Islet of Langerhans (tissue), 1 donor: ENCODE measurements at regions not wholly inside any gene's neighbourhood (a gene's known extent, or its start where the extent isn't known, plus 50 kb on each side); places are given as distances from the start of the nearest gene placed in this dataset.

ENCODE experiments used
- FAIRE-seq: peaks from one replicate; lab custom pipeline; 2011; peaks lifted over from hg19 to GRCh38; lab: Jason Lieb, UNC

DNA sequence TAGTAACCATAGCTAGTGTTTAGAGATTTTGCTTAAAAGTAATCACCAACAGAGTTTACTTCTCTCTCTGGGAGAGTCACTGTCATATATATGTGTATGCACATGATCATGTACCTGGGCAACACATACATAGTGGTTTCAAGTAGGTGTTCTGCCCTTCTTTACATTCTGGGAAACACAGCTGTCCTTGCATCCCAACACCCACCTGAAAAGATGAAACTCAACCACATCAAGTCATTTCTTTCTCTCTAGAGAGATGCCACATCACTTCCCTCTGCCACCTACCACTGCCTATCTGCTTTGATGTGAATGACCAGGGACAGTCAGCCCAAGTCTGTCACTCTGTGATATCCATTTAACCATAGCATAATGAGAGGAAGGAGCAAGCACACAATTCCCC, 155.8 kb upstream of the GADL1 start:
- no peak for FAIRE-seq

DNA sequence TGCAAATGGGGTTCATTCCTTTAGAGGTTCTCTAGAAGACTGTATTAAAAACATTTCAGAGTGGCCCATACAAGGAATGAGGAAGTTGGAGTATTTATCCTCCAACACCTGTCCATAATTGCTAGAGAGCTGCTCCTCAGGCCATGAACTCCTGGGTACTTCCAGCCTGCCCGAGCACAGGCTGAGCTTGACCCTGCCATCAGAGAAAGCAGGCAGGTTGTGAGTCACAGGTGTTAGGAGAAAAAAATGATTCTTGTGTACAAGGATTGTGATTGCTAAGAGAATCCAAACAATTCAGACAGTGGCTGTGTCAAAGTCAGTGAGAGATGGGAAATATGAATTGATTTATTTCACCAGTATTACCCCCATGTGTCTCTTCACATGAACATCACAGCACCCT, 156.8 kb upstream of the GADL1 start:
- FAIRE-seq, result no peak

DNA sequence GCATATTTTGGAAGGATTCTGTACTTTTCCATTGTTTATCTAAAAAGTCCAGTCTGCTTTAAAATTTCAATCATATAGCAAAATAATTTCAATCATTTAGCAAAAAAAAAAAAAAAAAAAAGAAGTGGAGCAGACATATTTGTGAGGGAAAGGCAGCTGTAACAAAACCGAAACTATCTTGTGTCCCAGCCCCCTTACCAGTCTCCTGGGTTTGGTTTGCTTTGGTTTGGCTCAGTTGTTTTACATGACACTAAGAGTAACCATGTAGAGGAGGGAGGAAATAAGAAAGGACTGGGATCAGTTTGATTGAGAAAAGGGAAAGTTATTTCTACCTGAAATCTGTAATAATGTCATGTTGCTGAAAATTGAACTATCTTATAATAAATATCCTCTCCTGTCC, 158.8 kb upstream of the GADL1 start:
- no peak for FAIRE-seq

- no peak for FAIRE-seq
These were observed 159.6 kb upstream of the GADL1 start for GRCh38 chr3:31054032-31054431.

GRCh38 chr3:31055757-31056156, 161.3 kb upstream of the GADL1 start:
- FAIRE-seq, result no peak

DNA sequence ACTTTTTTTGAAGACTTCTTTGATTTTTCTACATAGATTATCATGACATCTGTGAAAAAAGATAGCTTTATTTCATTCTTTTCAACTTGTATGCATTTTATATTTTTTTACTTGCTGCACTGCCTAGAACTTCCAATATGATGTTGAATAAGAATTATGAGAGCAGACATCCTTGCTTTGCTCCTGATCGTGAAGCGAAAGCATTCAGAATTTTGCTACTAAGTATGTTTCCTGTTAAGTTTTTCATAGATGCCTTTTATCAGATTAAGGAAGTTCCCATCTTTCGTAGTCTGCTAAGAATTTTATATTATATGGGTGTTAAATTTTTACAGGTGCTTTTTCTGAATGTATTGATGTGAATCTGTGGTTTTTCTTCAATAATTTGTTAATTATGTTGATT, 163.4 kb upstream of the GADL1 start:
- FAIRE-seq, result no peak

- FAIRE-seq, result peak; percentile 88
These were observed 169.6 kb upstream of the GADL1 start for GRCh38 chr3:31064021-31064420.

DNA sequence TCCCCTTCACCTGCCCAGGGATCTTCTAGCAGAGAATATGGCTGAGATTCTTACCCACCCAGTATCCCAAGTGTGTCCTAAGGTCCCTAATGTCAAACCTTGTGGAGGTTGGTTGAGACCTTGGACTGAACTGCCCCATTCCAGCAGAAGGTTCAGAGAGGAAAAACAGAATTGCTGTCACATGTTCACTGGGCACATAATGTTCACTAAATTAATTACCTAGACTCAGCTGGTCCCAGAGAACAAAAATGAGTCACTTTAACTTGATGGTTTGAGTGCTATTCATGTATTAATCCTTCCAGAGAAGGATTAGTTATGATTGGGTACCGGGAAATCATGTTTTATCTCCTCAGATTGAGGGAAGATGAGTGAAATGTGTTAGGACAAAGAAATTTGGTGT, 171.3 kb upstream of the GADL1 start:
- FAIRE-seq, result no peak

GRCh38 chr3:31067004-31067403, 172.5 kb upstream of the GADL1 start:
- FAIRE-seq, result no peak

DNA sequence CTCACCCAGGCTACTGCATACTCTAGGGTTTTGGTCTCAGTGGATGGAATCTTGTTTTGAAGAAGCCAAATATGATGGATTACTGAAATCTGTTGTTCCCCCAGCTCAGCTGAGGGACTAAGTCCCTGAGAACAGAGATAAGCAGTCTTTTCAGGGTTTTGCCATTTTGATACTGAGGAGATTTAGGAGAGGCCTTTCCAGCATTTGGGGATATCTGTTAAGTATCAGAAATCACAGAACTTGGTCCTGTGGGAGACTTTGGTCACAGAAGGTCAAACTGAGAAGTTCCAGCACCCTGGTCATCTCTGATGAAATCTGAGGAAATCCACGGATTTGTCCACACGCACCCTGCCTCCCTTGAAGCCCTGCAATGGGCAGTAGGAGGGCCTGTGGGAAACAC, 181.0 kb upstream of the GADL1 start:
- no peak for FAIRE-seq

- FAIRE-seq, result no peak
These were observed 181.4 kb upstream of the GADL1 start for GRCh38 chr3:31075876-31076275.

GRCh38 chr3:31077021-31077601, 182.7 kb upstream of the GADL1 start:
- FAIRE-seq, result no peak

DNA sequence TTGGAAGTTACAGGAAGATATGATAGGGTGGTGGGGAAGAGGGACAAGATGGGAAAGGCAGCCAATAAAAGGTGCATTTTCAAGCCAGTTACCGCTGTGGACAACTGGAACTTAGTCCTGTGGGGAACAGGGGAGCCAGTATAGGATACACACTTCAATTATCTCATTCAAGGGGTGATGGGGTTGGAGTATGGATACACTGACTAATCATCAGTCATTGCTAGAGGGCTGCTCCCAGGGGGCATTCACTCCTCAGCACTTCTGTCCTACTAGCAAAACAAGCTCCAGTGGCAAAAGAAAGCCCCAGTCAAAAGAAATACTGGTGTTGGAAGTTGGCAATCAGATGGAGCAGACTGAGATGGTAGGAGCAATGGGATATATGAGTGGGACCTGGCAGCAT, 183.4 kb upstream of the GADL1 start:
- FAIRE-seq, result no peak

- FAIRE-seq, result no peak
These were observed 185.2 kb upstream of the GADL1 start for GRCh38 chr3:31079689-31080088.

DNA sequence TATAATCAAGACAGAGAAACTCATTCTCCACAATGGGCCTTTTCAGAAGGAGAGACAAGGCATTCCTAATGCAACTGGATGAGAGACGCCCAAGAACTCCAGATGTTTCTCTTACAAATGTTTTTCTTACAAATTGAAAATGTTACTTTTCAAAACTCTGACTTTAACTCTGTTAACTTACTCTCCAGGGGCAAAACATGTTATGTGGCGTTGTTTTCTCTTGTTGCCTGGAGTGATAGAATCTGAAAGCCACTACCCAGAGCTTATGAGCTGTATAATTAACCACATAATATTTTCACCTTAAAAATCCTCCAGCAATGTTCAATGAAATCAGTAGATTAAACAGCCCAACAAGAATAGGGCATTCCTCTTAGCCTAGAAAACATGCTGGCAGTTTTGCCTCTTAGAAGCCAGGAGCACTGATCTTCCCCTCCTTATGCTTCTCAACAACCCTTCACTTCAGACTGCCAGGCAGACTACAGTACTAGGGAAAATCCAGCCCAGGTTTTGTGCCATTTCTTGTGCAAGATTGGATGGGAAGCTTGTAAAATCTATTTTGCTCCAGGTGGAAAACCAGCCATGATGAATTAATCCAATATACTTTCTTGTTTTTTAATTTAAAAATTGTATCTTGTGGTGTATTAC, 186.7 kb upstream of the GADL1 start:
- no peak for FAIRE-seq

DNA sequence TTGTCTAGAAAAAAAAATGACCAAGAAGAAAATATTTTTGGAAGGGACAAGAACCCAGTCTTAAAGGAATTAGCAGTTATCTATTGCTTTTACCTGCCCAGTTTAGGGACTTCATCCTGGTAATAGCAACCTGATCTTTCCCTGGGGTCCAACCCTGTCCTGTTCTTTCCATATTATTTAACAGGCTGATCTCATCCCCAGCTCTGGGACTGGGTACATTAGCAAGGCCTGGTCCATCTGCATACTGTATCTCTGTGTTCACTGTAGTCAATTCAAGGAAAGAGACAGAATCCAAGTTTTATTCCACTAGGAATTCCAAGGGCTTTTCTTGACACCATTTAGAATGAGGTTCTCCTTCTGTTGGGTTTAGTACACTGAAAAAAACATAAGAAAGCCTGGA, 191.7 kb upstream of the GADL1 start:
- FAIRE-seq, result no peak

GRCh38 chr3:31086698-31087097, 192.2 kb upstream of the GADL1 start:
- no peak for FAIRE-seq

- no peak for FAIRE-seq
These were observed 197.3 kb upstream of the GADL1 start for GRCh38 chr3:31091748-31092147.

DNA sequence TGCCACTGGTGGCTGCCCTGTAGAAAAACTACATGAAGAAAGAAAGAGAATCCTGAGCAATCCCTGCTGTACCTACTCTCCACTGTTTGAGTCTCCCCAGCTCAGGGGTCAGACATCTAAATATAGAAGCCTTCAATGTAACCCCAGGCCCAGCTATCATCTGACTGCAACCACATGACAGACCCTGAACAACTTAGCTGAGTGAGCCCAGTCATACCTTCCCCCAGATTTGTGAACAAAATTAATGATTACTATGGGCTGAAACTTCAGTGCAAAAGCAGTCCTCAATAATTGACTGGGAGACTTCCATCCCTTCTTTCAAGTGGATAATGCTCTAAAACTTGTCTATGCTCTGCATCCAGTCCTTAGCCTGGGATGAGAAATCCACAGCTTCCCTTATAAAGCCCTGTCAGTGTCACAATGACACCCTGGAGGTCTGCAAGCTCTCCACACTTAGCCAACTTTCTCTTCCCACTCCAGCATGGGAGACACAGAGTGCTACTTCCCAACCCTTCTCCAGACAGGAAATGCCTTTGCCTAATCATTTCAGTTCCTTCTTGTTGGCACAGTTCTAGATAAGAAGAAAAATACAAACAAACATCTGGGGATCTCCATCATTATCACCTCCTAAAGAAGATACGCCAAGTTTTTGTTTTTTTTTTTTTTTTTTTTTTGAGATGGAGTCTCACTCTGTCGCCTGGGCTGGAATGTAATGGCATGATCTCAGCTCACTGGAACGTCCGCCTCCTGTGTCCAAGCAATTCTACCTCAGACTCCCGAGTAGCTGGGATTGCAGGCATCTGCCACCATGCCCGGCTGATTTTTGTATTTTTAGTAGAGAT, 198.5 kb upstream of the GADL1 start:
- no peak for FAIRE-seq

DNA sequence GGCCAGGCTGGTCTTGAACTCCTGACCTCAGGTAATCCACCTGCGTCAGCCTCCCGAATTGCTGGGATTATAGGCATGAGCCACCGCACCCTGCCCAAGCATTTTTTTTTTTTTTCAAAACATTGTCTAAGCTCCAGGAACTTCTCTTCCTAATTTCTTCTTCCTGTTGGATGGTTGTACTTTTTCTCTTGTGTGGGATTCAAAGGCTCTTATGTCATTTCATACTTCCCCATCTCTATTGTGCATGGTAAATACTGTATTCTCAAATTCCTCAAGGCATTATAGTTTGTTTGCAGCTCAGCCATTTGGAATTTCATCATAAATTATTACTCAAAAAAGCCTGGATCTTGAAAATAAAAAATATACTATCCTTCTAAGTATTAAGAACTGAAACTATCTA, 199.1 kb upstream of the GADL1 start:
- FAIRE-seq, result no peak

DNA sequence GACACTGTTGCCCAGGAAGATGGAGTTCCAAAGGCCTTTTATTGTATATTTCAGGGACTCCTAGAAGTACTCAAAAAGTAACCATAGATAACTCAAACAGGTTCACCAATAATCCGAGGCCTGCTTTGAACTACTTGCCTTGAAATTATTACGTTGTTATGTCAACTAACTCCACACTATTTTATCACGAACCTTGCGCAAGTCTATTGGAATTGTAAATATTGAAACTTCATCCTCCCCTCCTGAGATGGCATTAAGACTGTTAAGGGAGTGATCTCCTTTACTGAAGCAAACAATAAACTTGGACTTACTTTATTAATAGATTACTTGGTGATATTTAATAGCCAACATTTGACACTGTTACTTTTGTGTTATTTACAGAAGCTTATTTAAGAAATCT, 199.6 kb upstream of the GADL1 start:
- no peak for FAIRE-seq

- FAIRE-seq, result no peak
These were observed 200.8 kb upstream of the GADL1 start for GRCh38 chr3:31095255-31095654.

DNA sequence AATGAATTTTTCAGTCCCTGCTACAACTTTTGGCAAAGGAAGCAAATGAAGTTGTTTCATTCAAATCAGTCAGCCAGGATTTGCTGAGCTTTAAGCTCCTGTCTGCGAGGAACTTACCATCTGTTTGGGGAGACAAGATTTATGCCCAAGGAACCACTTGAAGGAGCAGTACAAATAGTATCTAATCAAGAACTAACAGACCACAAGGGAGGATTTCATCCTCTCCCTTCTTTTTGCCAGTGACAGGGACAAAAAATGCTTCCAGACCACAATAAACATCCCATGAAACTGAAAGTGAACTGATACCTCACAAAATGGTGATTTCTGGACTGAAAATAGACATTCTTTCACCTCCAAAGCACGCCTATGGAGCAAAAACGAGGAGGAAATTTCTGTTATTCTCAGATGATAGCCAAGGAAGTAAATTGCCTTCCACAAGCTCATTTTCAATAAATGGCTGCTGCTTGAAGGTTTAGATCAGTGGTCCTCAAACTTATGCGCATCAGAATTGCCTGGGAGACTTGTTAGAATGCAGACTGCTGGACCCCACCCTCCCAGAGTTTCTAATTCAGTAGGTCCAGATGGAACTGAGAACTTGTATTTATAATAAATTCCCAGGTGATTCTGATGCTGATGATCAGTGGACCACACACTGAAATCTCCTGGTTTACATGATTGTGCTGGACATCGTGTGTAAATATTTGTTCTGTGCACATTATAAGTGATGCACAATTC, 202.4 kb upstream of the GADL1 start:
- FAIRE-seq, result no peak
